ENCODE measurements at regions not wholly inside any gene's neighbourhood (a gene's known extent, or its start where the extent isn't known, plus 50 kb on each side); places are given as distances from the start of the nearest gene placed in this dataset.

GRCh38 chr2:18924886-18925285 lies 335.5 kb upstream of the NT5C1B start:
- H3K27ac Mint-ChIP-seq = no peak overlapping the region

DNA sequence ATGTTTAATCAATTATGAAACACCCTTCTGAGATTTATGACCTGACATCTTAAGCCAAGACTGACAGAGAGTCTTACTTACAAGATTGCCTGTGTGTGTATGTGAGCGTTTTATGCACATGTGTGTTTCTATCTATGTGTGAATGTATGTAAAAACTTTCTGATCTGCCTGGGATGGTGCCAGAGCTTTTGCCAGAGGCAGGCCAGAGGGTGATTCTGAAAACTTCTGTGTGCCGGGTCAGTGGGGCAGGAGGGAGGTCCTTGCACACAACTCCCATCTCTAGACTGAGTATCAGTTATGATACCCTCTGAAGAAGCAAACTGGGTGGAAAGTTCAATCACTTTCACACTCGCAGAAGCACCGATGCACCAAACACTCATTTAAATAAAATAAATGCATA lies 335.0 kb upstream of the NT5C1B start:
- H3K36me3 Mint-ChIP-seq = no peaks in the 10 kb centered on the region
- Histone ChIP-seq H3K9ac (ENCODE audit: insufficient read depth, low read length, poor library complexity, severe bottlenecking) (no peak overlapping the region), H3K27me3 (ENCODE audit: control insufficient read depth in 2 of 2, insufficient read depth in 2 of 2, low read length in 2 of 2) (no peaks in the 10 kb centered on the region), H3K79me2 (ENCODE audit: insufficient read depth, low read length) (no peaks in the 10 kb centered on the region), H3K4me3 (replicated peaks in 1 of 3; ENCODE audit: low read depth in 2 of 3, low read length in 3 of 3) (no peak overlapping the region), H4K20me1 (ENCODE audit: insufficient read depth, low read length) (no peaks in the 10 kb centered on the region), H3K4me1 (ENCODE audit: control insufficient read depth in 1 of 2, insufficient read depth in 2 of 2, low read length in 2 of 2) (no peaks in the 10 kb centered on the region), H3K4me2 (replicated peaks; ENCODE audit: extremely low read depth, low read length, poor library complexity, severe bottlenecking) (no peak overlapping the region), H3K36me3 (replicated peaks in 1 of 2; ENCODE audit: control insufficient read depth in 1 of 2, insufficient read depth in 2 of 2, low read length in 2 of 2) (no peaks in the 10 kb centered on the region), H3K27ac (ENCODE audit: low read depth in 1 of 2, low read length in 2 of 2) (no peak overlapping the region), H3K9me3 (replicated peaks in 1 of 2; ENCODE audit: control insufficient read depth in 1 of 2, insufficient read depth in 1 of 2, low read length in 2 of 2) (peaks cover 0 to 6% of the 10 kb centered on the region in 2 donors), H2AFZ (ENCODE audit: insufficient read depth, low read depth, low read length, poor library complexity, severe bottlenecking) (no peak overlapping the region)
- no peak overlapping the region for H3K4me3 Mint-ChIP-seq
- no CpG with 5 or more reads among the region's 4 CpGs for WGBS (ENCODE audit: insufficient coverage)
- peaks cover 0 to 2% (median 0%) of the 10 kb centered on the region in 3 donors for H3K27me3 Mint-ChIP-seq (ENCODE audit: low read depth in 3 of 3)
- H3K4me1 Mint-ChIP-seq = no peaks in the 10 kb centered on the region
- H3K9me3 Mint-ChIP-seq = peaks cover 4 to 13% (median 8%) of the 10 kb centered on the region in 7 donors
- intact Hi-C loops (cut with micrococcal nuclease) = no loop called here
- TF ChIP-seq, protein P1, sequence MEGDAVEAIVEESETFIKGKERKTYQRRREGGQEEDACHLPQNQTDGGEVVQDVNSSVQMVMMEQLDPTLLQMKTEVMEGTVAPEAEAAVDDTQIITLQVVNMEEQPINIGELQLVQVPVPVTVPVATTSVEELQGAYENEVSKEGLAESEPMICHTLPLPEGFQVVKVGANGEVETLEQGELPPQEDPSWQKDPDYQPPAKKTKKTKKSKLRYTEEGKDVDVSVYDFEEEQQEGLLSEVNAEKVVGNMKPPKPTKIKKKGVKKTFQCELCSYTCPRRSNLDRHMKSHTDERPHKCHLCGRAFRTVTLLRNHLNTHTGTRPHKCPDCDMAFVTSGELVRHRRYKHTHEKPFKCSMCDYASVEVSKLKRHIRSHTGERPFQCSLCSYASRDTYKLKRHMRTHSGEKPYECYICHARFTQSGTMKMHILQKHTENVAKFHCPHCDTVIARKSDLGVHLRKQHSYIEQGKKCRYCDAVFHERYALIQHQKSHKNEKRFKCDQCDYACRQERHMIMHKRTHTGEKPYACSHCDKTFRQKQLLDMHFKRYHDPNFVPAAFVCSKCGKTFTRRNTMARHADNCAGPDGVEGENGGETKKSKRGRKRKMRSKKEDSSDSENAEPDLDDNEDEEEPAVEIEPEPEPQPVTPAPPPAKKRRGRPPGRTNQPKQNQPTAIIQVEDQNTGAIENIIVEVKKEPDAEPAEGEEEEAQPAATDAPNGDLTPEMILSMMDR (IDR thresholded peaks at IDR 0.05) = no peak
- no peak for DNase-seq
- H3K27ac Mint-ChIP-seq = no peak overlapping the region

More at GRCh38 chr2:18924886-18925285, 335.5 kb upstream of the NT5C1B start:
- Mint-ChIP-seq H3K9me3 (peaks cover 4 to 13% (median 8%) of the 10 kb centered on the region in 7 donors), H3K36me3 (no peaks in the 10 kb centered on the region), H3K4me3 (no peak overlapping the region), H3K27me3 (ENCODE audit: low read depth in 3 of 3) (peaks cover 0 to 2% (median 0%) of the 10 kb centered on the region in 3 donors), H3K4me1 (no peaks in the 10 kb centered on the region)
- H3K4me3 ChIP-seq (replicated peaks in 1 of 3; ENCODE audit: low read depth in 2 of 3, low read length in 3 of 3) = no peak overlapping the region
- no peak overlapping the region for H3K27ac ChIP-seq (ENCODE audit: low read depth in 1 of 2, low read length in 2 of 2)
- WGBS (ENCODE audit: insufficient coverage) = no CpG with 5 or more reads among the region's 1 CpG
- no peaks in the 10 kb centered on the region for H4K20me1 ChIP-seq (ENCODE audit: insufficient read depth, low read length)
- H3K4me1 ChIP-seq (ENCODE audit: control insufficient read depth in 1 of 2, insufficient read depth in 2 of 2, low read length in 2 of 2) = no peaks in the 10 kb centered on the region
- H3K79me2 ChIP-seq (ENCODE audit: insufficient read depth, low read length) = no peaks in the 10 kb centered on the region
- no peak overlapping the region for H2AFZ ChIP-seq (ENCODE audit: insufficient read depth, low read depth, low read length, poor library complexity, severe bottlenecking)
- no peaks in the 10 kb centered on the region for H3K27me3 ChIP-seq (ENCODE audit: control insufficient read depth in 2 of 2, insufficient read depth in 2 of 2, low read length in 2 of 2)
- no peak for DNase-seq
- intact Hi-C loops (cut with micrococcal nuclease) = no loop called here
- TF ChIP-seq, protein P1 (IDR thresholded peaks at IDR 0.05) = no peak
- H3K4me2 ChIP-seq (replicated peaks; ENCODE audit: extremely low read depth, low read length, poor library complexity, severe bottlenecking) = no peak overlapping the region
- no peak overlapping the region for H3K9ac ChIP-seq (ENCODE audit: insufficient read depth, low read length, poor library complexity, severe bottlenecking)
- no peaks in the 10 kb centered on the region for H3K36me3 ChIP-seq (replicated peaks in 1 of 2; ENCODE audit: control insufficient read depth in 1 of 2, insufficient read depth in 2 of 2, low read length in 2 of 2)
- H3K9me3 ChIP-seq (replicated peaks in 1 of 2; ENCODE audit: control insufficient read depth in 1 of 2, insufficient read depth in 1 of 2, low read length in 2 of 2) = peaks cover 0 to 6% of the 10 kb centered on the region in 2 donors

All from CD14-positive monocyte (primary cell).